Astrocyte (in vitro differentiated cells and primary cell): ENCODE measurements at regions not wholly inside any gene's neighbourhood (a gene's known extent, or its start where the extent isn't known, plus 50 kb on each side); places are given as distances from the start of the nearest gene placed in this dataset.

ENCODE experiments used
- DNase-seq: peaks from one replicate; pipeline ENCODE4 v3.0.0-alpha.2; 2010; ENCODE audit warnings: low read depth
- FAIRE-seq: peaks from 2 replicates; lab custom pipeline; 2011; peaks lifted over from hg19 to GRCh38; lab: Jason Lieb, UNC
- H2AFZ ChIP-seq: 2 replicates; pipeline ENCODE4 v1.6.0; 2012; ENCODE audit warnings: low read depth, low read length, inconsistent platforms
- H3K27ac ChIP-seq: 2 replicates; pipeline ENCODE4 v1.5.1; 2011; ENCODE audit warnings: low read depth, low read length, inconsistent platforms
- H3K27me3 ChIP-seq: 2 replicates; pipeline ENCODE4 v1.6.0; 2011; ENCODE audit warnings: low read length, inconsistent platforms; ENCODE audit not compliant: insufficient read depth
- H3K36me3 ChIP-seq: 2 replicates; pipeline ENCODE4 v1.5.1; 2011; ENCODE audit warnings: low read length, inconsistent platforms; ENCODE audit not compliant: insufficient read depth
- H3K4me1 ChIP-seq: 2 replicates; pipeline ENCODE4 v1.5.1; 2011; ENCODE audit warnings: low read length, inconsistent platforms; ENCODE audit not compliant: insufficient read depth
- H3K4me2 ChIP-seq: 2 replicates; pipeline ENCODE4 v1.6.0; 2012; ENCODE audit warnings: low read length, inconsistent platforms
- H3K4me3 ChIP-seq: 2 replicates; pipeline ENCODE4 v1.5.1; 2011; ENCODE audit warnings: low read depth, mild to moderate bottlenecking, low read length, inconsistent platforms; ENCODE audit not compliant: insufficient read depth
- H3K79me2 ChIP-seq: 2 replicates; pipeline ENCODE4 v1.6.0; 2012; ENCODE audit warnings: mild to moderate bottlenecking, low read length, inconsistent platforms; ENCODE audit not compliant: insufficient read depth
- H3K9ac ChIP-seq: 2 replicates; pipeline ENCODE4 v1.6.0; 2012; ENCODE audit warnings: mild to moderate bottlenecking, low read length, inconsistent platforms
- H3K9me3 ChIP-seq: 2 replicates; pipeline ENCODE4 v1.5.1; 2012; ENCODE audit warnings: low read depth, mild to moderate bottlenecking, low read length, inconsistent platforms; ENCODE audit not compliant: insufficient read depth
- H4K20me1 ChIP-seq: 2 replicates; pipeline ENCODE4 v1.6.0; 2012; ENCODE audit warnings: low read length, inconsistent platforms; ENCODE audit not compliant: insufficient read depth
- H3K27ac Mint-ChIP-seq: one replicate; pipeline ENCODE4 v1.8.0; 2021; ENCODE audit warnings: mild to moderate bottlenecking, mixed read lengths; ENCODE audit not compliant: unreplicated experiment
- H3K27me3 Mint-ChIP-seq: one replicate; pipeline ENCODE4 v1.8.0; 2021; ENCODE audit warnings: low read depth, mixed read lengths; ENCODE audit not compliant: unreplicated experiment
- H3K36me3 Mint-ChIP-seq: one replicate; pipeline ENCODE4 v1.8.0; 2021; ENCODE audit warnings: low read depth, mixed read lengths; ENCODE audit not compliant: unreplicated experiment
- H3K4me1 Mint-ChIP-seq: one replicate; pipeline ENCODE4 v1.8.0; 2021; ENCODE audit warnings: low read depth, mixed read lengths; ENCODE audit not compliant: unreplicated experiment
- H3K4me3 Mint-ChIP-seq: one replicate; pipeline ENCODE4 v1.8.0; 2021; ENCODE audit warnings: mild to moderate bottlenecking, moderate library complexity, mixed read lengths; ENCODE audit not compliant: unreplicated experiment
- H3K9me3 Mint-ChIP-seq: one replicate; pipeline ENCODE4 v1.8.0; 2021; ENCODE audit warnings: mild to moderate bottlenecking, mixed read lengths; ENCODE audit not compliant: unreplicated experiment
- CTCF ChIP-seq: IDR thresholded peaks from 2 replicates; pipeline ENCODE4 v1.5.1; 2011; ENCODE audit warnings: low read depth, mild to moderate bottlenecking, inconsistent platforms, low read length, moderate library complexity; ENCODE audit not compliant: insufficient read depth
- EZH2 ChIP-seq: IDR thresholded peaks from 2 replicates; pipeline ENCODE4 v1.6.1; 2012; ENCODE audit warnings: mild to moderate bottlenecking, low read length, inconsistent platforms; ENCODE audit not compliant: insufficient read depth

GRCh38 chr13:34070006-34070405 is 252.1 kb downstream of the RFC3 start:
- DNase-seq (peak; percentile 66), FAIRE-seq (no peak)
- no peaks in the 10 kb centered on the region for H3K36me3 ChIP-seq
- no peak overlapping the region for H3K9ac ChIP-seq
- Mint-ChIP-seq H3K27me3 (no peaks in the 10 kb centered on the region), H3K27ac (no peak overlapping the region), H3K4me3 (no peak overlapping the region), H3K36me3 (no peaks in the 10 kb centered on the region), H3K4me1 (peaks cover 17% of the 10 kb centered on the region), H3K9me3 (peaks cover 4% of the 10 kb centered on the region)
- TF ChIP-seq EZH2 (no peak), CTCF (no peak)
- no peak overlapping the region for H2AFZ ChIP-seq
- no peak overlapping the region for H3K27ac ChIP-seq
- H3K4me1 ChIP-seq: no peaks in the 10 kb centered on the region
- H4K20me1 ChIP-seq: no peaks in the 10 kb centered on the region
- no peaks in the 10 kb centered on the region for H3K9me3 ChIP-seq
- no peak overlapping the region for H3K4me3 ChIP-seq
- no peaks in the 10 kb centered on the region for H3K79me2 ChIP-seq
- no peak overlapping the region for H3K4me2 ChIP-seq
- H3K27me3 ChIP-seq: no peaks in the 10 kb centered on the region

GRCh38 chr13:34070544-34071303 is 252.8 kb downstream of the RFC3 start:
- peaks cover 17% of the 10 kb centered on the region for H3K4me1 Mint-ChIP-seq
- DNase-seq: no peak
- no peak overlapping the region for H3K27ac ChIP-seq
- H3K36me3 Mint-ChIP-seq: no peaks in the 10 kb centered on the region
- no peak overlapping the region for H2AFZ ChIP-seq
- H3K4me1 ChIP-seq: no peaks in the 10 kb centered on the region
- no peaks in the 10 kb centered on the region for H3K27me3 Mint-ChIP-seq
- no peak overlapping the region for H3K9ac ChIP-seq
- H3K27me3 ChIP-seq: no peaks in the 10 kb centered on the region
- TF ChIP-seq CTCF (no peak), EZH2 (no peak)
- no peak overlapping the region for H3K4me3 ChIP-seq
- FAIRE-seq: no peak
- no peaks in the 10 kb centered on the region for H3K79me2 ChIP-seq
- H4K20me1 ChIP-seq: no peaks in the 10 kb centered on the region
- peaks cover 4% of the 10 kb centered on the region for H3K9me3 Mint-ChIP-seq
- H3K4me2 ChIP-seq: no peak overlapping the region
- H3K9me3 ChIP-seq: no peaks in the 10 kb centered on the region
- no peaks in the 10 kb centered on the region for H3K36me3 ChIP-seq
- no peak overlapping the region for H3K4me3 Mint-ChIP-seq
- peak overlapping the region; percentile 4 for H3K27ac Mint-ChIP-seq

- no peak overlapping the region for H3K9ac ChIP-seq
- peaks cover 2% of the 10 kb centered on the region for H3K9me3 Mint-ChIP-seq
- no peaks in the 10 kb centered on the region for H3K9me3 ChIP-seq
- no peak overlapping the region for H3K4me3 Mint-ChIP-seq
- no peaks in the 10 kb centered on the region for H3K27me3 ChIP-seq
- no peak overlapping the region for H3K27ac ChIP-seq
- H3K36me3 ChIP-seq: no peaks in the 10 kb centered on the region
- no peaks in the 10 kb centered on the region for H3K27me3 Mint-ChIP-seq
- no peak overlapping the region for H3K4me3 ChIP-seq
- no peaks in the 10 kb centered on the region for H3K36me3 Mint-ChIP-seq
- H3K4me2 ChIP-seq: peak overlapping the region; percentile 66
- H3K79me2 ChIP-seq: no peaks in the 10 kb centered on the region
- H2AFZ ChIP-seq: no peak overlapping the region
- no peak for FAIRE-seq
- H3K4me1 Mint-ChIP-seq: peaks cover 4% of the 10 kb centered on the region
- peaks cover 16% of the 10 kb centered on the region for H3K4me1 ChIP-seq
- TF ChIP-seq EZH2: no peak
- no peak for TF ChIP-seq CTCF
- no peak overlapping the region for H3K27ac Mint-ChIP-seq
- DNase-seq: peak; percentile 77
- no peaks in the 10 kb centered on the region for H4K20me1 ChIP-seq
Observed at GRCh38 chr13:34076319-34076718, 258.4 kb downstream of the RFC3 start.
